ENCODE measurements at regions not wholly inside any gene's neighbourhood (a gene's known extent, or its start where the extent isn't known, plus 50 kb on each side); places are given as distances from the start of the nearest gene placed in this dataset.

GRCh38 chr7:79709574-79710409 lies 256.3 kb upstream of the MAGI2 start:
- no peak for TF ChIP-seq POLR2A (IDR thresholded peaks at IDR 0.05)
- no peak for TF ChIP-seq CTCF (IDR thresholded peaks at IDR 0.05)
- no peak for DNase-seq
- ATAC-seq = no peak
- intact Hi-C loops (cut with DNase I) = no loop called here
- Histone ChIP-seq H3K27ac (no peak overlapping the region), H3K4me3 (no peak overlapping the region), H3K36me3 (no peaks in the 10 kb centered on the region), H3K9me3 (no peaks in the 10 kb centered on the region), H3K4me1 (no peaks in the 10 kb centered on the region), H3K27me3 (no peaks in the 10 kb centered on the region)
- 53% methylated on average over 5 of the region's 5 CpGs for WGBS (ENCODE audit: insufficient coverage, low coverage, low lambda C conversion rate, missing lambda C conversion rate)

DNA sequence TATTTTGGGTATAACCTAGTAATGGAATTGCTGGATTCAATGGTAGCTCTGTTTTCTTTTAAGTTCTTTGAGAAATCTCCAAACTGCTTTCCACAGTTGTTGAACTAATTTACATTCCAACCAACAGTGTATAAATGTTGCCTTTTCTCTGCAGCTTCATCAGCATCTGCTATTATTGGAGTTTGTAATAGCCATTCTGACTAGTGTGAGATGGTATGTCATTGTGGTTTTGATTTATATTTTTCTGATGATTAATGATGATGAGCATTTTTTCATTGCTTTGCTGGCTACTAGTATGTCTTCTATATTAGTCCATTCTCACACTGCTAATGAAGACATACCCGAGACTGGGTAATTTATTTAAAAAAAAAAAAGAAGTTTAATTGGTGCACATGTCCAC lies 248.6 kb upstream of the MAGI2 start:
- no peak for ATAC-seq
- H3K36me3 ChIP-seq = no peaks in the 10 kb centered on the region
- intact Hi-C loops (cut with DNase I) = no loop called here
- no peaks in the 10 kb centered on the region for H3K27me3 ChIP-seq
- no peak for DNase-seq
- H3K4me1 ChIP-seq = no peaks in the 10 kb centered on the region
- H3K9me3 ChIP-seq = no peaks in the 10 kb centered on the region
- no peak overlapping the region for H3K4me3 ChIP-seq
- H3K27ac ChIP-seq = no peak overlapping the region
- TF ChIP-seq CTCF (IDR thresholded peaks at IDR 0.05) (no peak), POLR2A (IDR thresholded peaks at IDR 0.05) (no peak)
- WGBS (ENCODE audit: insufficient coverage, low coverage, low lambda C conversion rate, missing lambda C conversion rate) = 50% methylated on average over 1 of the region's 1 CpG

DNA sequence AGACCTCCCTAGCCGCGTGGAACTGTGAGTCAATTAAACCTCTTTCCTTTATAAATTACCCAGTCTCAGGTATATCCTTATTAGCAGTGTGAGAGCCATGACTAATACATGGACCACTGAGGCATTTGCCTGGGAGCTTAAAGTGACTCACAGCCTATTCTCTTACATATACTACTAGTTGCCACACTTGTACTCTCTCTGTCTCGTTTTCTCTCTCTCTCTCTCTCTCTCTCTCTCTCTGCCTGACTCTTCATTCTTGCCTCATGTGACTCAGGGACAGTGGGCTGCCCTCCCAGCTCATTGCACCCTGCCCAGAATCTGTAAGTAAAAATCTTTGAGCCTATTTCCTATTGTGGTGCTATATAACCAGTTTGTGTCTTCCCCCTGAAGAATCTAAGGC lies 238.5 kb upstream of the MAGI2 start:
- DNase-seq = no peak
- WGBS (ENCODE audit: insufficient coverage, low coverage, low lambda C conversion rate, missing lambda C conversion rate) = 65% methylated on average over 3 of the region's 3 CpGs
- no peaks in the 10 kb centered on the region for H3K4me1 ChIP-seq
- TF ChIP-seq CTCF (IDR thresholded peaks at IDR 0.05) (no peak), POLR2A (IDR thresholded peaks at IDR 0.05) (no peak)
- H3K9me3 ChIP-seq = no peaks in the 10 kb centered on the region
- no peaks in the 10 kb centered on the region for H3K36me3 ChIP-seq
- no peak for ATAC-seq
- no peak overlapping the region for H3K4me3 ChIP-seq
- no peak overlapping the region for H3K27ac ChIP-seq
- H3K27me3 ChIP-seq = no peaks in the 10 kb centered on the region
- intact Hi-C loops (cut with DNase I) = no loop called here

GRCh38 chr7:79691074-79691473 lies 237.6 kb upstream of the MAGI2 start:
- TF ChIP-seq POLR2A (IDR thresholded peaks at IDR 0.05) (no peak), CTCF (IDR thresholded peaks at IDR 0.05) (no peak)
- no peaks in the 10 kb centered on the region for H3K4me1 ChIP-seq

More at GRCh38 chr7:79691074-79691473, 237.6 kb upstream of the MAGI2 start:
- ATAC-seq (no peak), DNase-seq (no peak)
- H3K36me3 ChIP-seq = no peaks in the 10 kb centered on the region
- no peak overlapping the region for H3K27ac ChIP-seq
- WGBS (ENCODE audit: insufficient coverage, low coverage, low lambda C conversion rate, missing lambda C conversion rate) = 53% methylated on average over 2 of the region's 2 CpGs
- intact Hi-C loops (cut with DNase I) = no loop called here
- no peaks in the 10 kb centered on the region for H3K9me3 ChIP-seq
- H3K27me3 ChIP-seq = no peaks in the 10 kb centered on the region
- no peak overlapping the region for H3K4me3 ChIP-seq

All from right lobe of liver (tissue), 6 donors.